GM23338 (cell line): ENCODE measurements at regions not wholly inside any gene's neighbourhood (a gene's known extent, or its start where the extent isn't known, plus 50 kb on each side); places are given as distances from the start of the nearest gene placed in this dataset.
"Not testable (repeated sequence)": the region's sequence is repeated elsewhere in the genome, so short reads cannot be mapped to it uniquely, and the experiment has no call there.

Source experiments
- ATAC-seq: fragments of 200-7000 bp; cut with Tn5 transposase; 3 replicates; pipeline ENCODE4 v1.9.1; 2020
- DNase-seq: peaks from one replicate; pipeline ENCODE4 v3.0.0-alpha.2; 2015; ENCODE audit warnings: low spot score
- H2AFZ ChIP-seq: fragments of 200-600 bp; sonication (generic); 2 replicates; pipeline ENCODE4 v1.8.0; 2016; ENCODE audit warnings: antibody characterized with exemption, mild to moderate bottlenecking, moderate library complexity
- H3F3A ChIP-seq: fragments of 200-600 bp; sonication (generic); replicated peaks from 2 replicates; pipeline ENCODE4 v1.8.0; 2017; ENCODE audit warnings: antibody characterized with exemption, mixed run types, low read depth
- H3K27ac ChIP-seq: fragments of 200-600 bp; sonication (generic); 2 replicates; pipeline ENCODE4 v1.6.1; 2016; ENCODE audit warnings: low read depth
- H3K27me3 ChIP-seq: fragments of 200-600 bp; sonication (generic); 2 replicates; pipeline ENCODE4 v1.8.0; 2016; ENCODE audit warnings: mild to moderate bottlenecking, mixed run types, moderate library complexity; ENCODE audit not compliant: insufficient read depth
- H3K36me3 ChIP-seq: fragments of 200-600 bp; sonication (generic); 2 replicates; pipeline ENCODE4 v1.8.0; 2016; ENCODE audit warnings: mild to moderate bottlenecking; ENCODE audit not compliant: insufficient read depth
- H3K4me1 ChIP-seq: fragments of 200-600 bp; sonication (generic); 2 replicates; pipeline ENCODE4 v1.8.0; 2016; ENCODE audit warnings: mild to moderate bottlenecking, moderate library complexity; ENCODE audit not compliant: insufficient read depth
- H3K4me2 ChIP-seq: fragments of 200-600 bp; sonication (generic); 2 replicates; pipeline ENCODE4 v1.7.1; 2017; ENCODE audit warnings: mixed run types
- H3K4me3 ChIP-seq: fragments of 200-600 bp; sonication (generic); 2 replicates; pipeline ENCODE4 v1.6.1; 2016; ENCODE audit warnings: mixed run types
- H3K79me2 ChIP-seq: fragments of 200-600 bp; sonication (generic); replicated peaks from 2 replicates; pipeline ENCODE4 v1.8.0; 2017; ENCODE audit warnings: mild to moderate bottlenecking; ENCODE audit not compliant: insufficient read depth
- H3K9me2 ChIP-seq: fragments of 200-600 bp; sonication (generic); 2 replicates; pipeline ENCODE4 v1.8.0; 2017; ENCODE audit not compliant: insufficient read depth
- H4K20me1 ChIP-seq: fragments of 200-600 bp; sonication (generic); replicated peaks from 2 replicates; pipeline ENCODE4 v1.8.0; 2017; ENCODE audit warnings: mild to moderate bottlenecking; ENCODE audit not compliant: insufficient read depth
- H3K27ac Mint-ChIP-seq: 2 replicates; pipeline ENCODE4 v1.8.0; 2020; ENCODE audit warnings: inconsistent platforms, mild to moderate bottlenecking, moderate library complexity, mixed read lengths
- H3K27me3 Mint-ChIP-seq: 3 replicates; pipeline ENCODE4 v1.8.0; 2022; ENCODE audit warnings: low read depth, mild to moderate bottlenecking, moderate library complexity, mixed read lengths, inconsistent platforms; ENCODE audit not compliant: insufficient read depth, poor library complexity
- H3K36me3 Mint-ChIP-seq: 3 replicates; pipeline ENCODE4 v1.8.0; 2021; ENCODE audit warnings: low read depth, mild to moderate bottlenecking, inconsistent platforms, moderate library complexity, mixed read lengths
- H3K4me1 Mint-ChIP-seq: 3 replicates; pipeline ENCODE4 v1.8.0; 2020; ENCODE audit warnings: mild to moderate bottlenecking, inconsistent platforms, mixed read lengths
- H3K4me3 Mint-ChIP-seq: 3 replicates; pipeline ENCODE4 v1.8.0; 2021; ENCODE audit warnings: moderate library complexity, mild to moderate bottlenecking, inconsistent platforms, mixed read lengths
- H3K9me3 Mint-ChIP-seq: 3 replicates; pipeline ENCODE4 v1.8.0; 2020; ENCODE audit warnings: moderate library complexity, mild to moderate bottlenecking, inconsistent platforms, mixed read lengths
- CTCF ChIP-seq, 2 experiments: fragments of 200-600 bp in 1 of 2; sonication (generic) in 1 of 2; conservative IDR thresholded peaks; 2 replicates each; pipeline versions ENCODE4 v1.5.1 to v1.6.1; 2016 to 2017; ENCODE audit warnings: antibody characterized with exemption in 2 of 2, low read depth in 2 of 2, mild to moderate bottlenecking in 2 of 2, moderate library complexity in 1 of 2

GRCh38 chr2:87239558-87240215 lies 218.0 kb upstream of the PLGLB1 start:
- not testable (repeated sequence) for DNase-seq, H3K9me2 ChIP-seq, H3K4me2 ChIP-seq, H2AFZ ChIP-seq, H3K4me3 ChIP-seq, H3K36me3 Mint-ChIP-seq, H3K36me3 ChIP-seq, H3K27ac ChIP-seq, H4K20me1 ChIP-seq, H3K9me3 Mint-ChIP-seq, H3K27ac Mint-ChIP-seq, H3F3A ChIP-seq, H3K4me3 Mint-ChIP-seq, H3K4me1 Mint-ChIP-seq, H3K79me2 ChIP-seq, H3K27me3 Mint-ChIP-seq, H3K4me1 ChIP-seq, H3K27me3 ChIP-seq
- peak in 1 of 2 experiments; percentile 21; a peak in 1 of 4 replicates for TF ChIP-seq CTCF (conservative IDR thresholded peaks at IDR 0.05; ENCODE audit: low read depth in 2 of 2)
- ATAC-seq = peak; percentile 77

GRCh38 chr2:87246066-87246717 lies 224.5 kb upstream of the PLGLB1 start:
- H3K4me3 ChIP-seq, H3K36me3 ChIP-seq, H3K4me1 ChIP-seq, H3K4me2 ChIP-seq, H4K20me1 ChIP-seq, H3K27me3 Mint-ChIP-seq, H3K27me3 ChIP-seq, H3K27ac Mint-ChIP-seq, ATAC-seq, H3K9me3 Mint-ChIP-seq, H2AFZ ChIP-seq, DNase-seq, H3F3A ChIP-seq, H3K9me2 ChIP-seq, H3K79me2 ChIP-seq, H3K4me3 Mint-ChIP-seq, H3K36me3 Mint-ChIP-seq, H3K4me1 Mint-ChIP-seq, H3K27ac ChIP-seq: not testable (repeated sequence)

DNA sequence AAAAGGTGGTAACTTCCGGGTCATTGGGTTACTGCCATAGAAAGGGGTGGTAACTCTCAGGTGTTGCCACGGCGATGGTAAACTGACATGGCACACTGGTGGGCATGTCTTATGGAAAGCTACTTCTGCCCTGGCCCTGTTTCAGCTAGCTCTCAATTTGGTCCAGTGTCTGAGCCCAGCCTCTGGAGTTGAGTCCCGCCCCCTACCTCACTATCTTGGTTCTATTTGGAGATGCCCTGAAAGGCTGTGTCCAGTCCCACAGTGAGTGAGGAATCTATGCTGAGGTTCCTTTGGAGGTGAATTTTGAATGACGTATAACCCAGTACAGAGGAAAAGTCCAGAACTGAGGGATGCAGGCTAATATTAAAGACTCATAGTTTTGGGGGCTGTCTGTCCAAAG lies 230.4 kb upstream of the PLGLB1 start:
- H3K27me3 Mint-ChIP-seq, H3K27ac ChIP-seq, H3K4me1 Mint-ChIP-seq, H3K9me2 ChIP-seq, H3K36me3 ChIP-seq, H3K9me3 Mint-ChIP-seq, ATAC-seq, H4K20me1 ChIP-seq, H2AFZ ChIP-seq, H3K4me1 ChIP-seq, H3F3A ChIP-seq, H3K4me2 ChIP-seq, H3K4me3 ChIP-seq, H3K79me2 ChIP-seq, DNase-seq, H3K27ac Mint-ChIP-seq, H3K4me3 Mint-ChIP-seq, H3K36me3 Mint-ChIP-seq, H3K27me3 ChIP-seq: not testable (repeated sequence)

DNA sequence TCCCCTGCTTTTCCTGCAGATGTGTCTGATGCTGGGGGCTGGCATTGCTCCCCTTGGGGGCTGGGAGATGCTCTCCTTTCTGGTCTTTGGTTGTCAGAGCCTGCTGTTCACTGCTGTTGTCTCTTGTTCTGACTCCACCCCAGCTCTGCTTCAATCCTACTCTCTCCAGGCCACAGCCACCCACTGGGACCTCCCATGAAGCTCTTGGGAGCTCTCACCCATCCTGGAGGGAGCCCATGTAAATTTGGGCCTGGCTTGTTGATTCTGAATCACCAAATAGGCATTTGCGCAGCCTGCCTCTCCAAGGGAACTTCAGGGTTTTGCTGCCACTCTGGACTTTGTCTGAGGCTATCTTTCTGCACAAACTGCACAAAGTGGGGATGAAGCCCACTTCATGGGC lies 232.9 kb upstream of the PLGLB1 start:
- not testable (repeated sequence) for H3K79me2 ChIP-seq, H3K27me3 ChIP-seq, H3K4me1 Mint-ChIP-seq, H3K4me3 ChIP-seq, H3F3A ChIP-seq, ATAC-seq, H3K9me3 Mint-ChIP-seq, H3K9me2 ChIP-seq, DNase-seq, H4K20me1 ChIP-seq, H3K4me2 ChIP-seq, H3K27me3 Mint-ChIP-seq, H3K4me1 ChIP-seq, H3K27ac Mint-ChIP-seq, H2AFZ ChIP-seq, H3K36me3 ChIP-seq, H3K27ac ChIP-seq, H3K4me3 Mint-ChIP-seq, H3K36me3 Mint-ChIP-seq

DNA sequence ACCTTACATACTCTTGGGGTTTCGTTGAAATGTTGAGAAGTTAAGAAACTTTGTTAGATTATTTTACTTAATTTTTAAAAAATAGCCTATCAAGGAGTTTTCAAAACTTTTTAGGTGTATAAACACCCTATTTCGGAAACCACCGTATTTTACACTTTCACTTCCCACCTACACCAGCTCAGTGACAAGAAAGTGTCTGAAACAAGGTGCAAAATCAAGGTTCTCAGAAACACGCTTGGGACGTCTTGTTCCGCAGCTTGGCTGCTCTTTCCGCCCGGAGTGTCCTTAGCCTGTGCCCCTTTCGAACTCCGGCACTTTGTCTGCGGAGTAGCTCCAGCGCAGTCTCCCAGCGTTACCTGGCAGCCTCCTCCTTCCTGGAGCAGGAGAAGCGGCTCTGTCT lies 233.8 kb upstream of the PLGLB1 start:
- not testable (repeated sequence) for H3K27me3 Mint-ChIP-seq, H2AFZ ChIP-seq, H4K20me1 ChIP-seq, H3K4me1 ChIP-seq, H3K9me2 ChIP-seq, H3F3A ChIP-seq, H3K9me3 Mint-ChIP-seq, H3K4me1 Mint-ChIP-seq, H3K27ac ChIP-seq, DNase-seq, H3K4me2 ChIP-seq, H3K27me3 ChIP-seq, H3K27ac Mint-ChIP-seq, H3K4me3 Mint-ChIP-seq, H3K36me3 ChIP-seq, ATAC-seq, H3K36me3 Mint-ChIP-seq, H3K4me3 ChIP-seq, H3K79me2 ChIP-seq

DNA sequence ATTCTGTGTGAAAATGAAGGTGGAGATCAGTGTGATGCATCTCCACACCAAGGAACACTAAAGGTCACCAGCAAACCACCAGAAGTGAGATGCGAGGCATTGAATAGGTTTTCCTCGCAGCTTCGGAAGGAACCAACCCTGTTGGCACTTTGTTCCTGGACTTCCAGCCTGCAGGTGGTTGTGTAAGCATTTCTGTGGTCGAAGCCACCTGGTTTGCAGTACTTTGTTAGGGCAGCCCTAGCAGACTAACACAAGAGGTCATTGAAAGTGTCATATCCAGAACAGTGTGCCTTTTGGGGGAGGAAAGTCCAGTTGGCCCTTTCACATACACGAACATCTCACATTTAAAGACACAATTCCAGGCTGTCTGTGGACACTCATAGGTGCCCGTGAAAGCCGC lies 237.2 kb upstream of the PLGLB1 start:
- not testable (repeated sequence) for H3K79me2 ChIP-seq, ATAC-seq, H3K27me3 ChIP-seq, H3K4me3 Mint-ChIP-seq, H3K27ac Mint-ChIP-seq, H3K27ac ChIP-seq, H3K9me2 ChIP-seq, H3K4me2 ChIP-seq, H3K9me3 Mint-ChIP-seq, H2AFZ ChIP-seq, H3F3A ChIP-seq, H3K36me3 ChIP-seq, H3K4me1 Mint-ChIP-seq, H3K4me3 ChIP-seq, H4K20me1 ChIP-seq, H3K4me1 ChIP-seq, DNase-seq, H3K27me3 Mint-ChIP-seq, H3K36me3 Mint-ChIP-seq
